NCI-H1436 treated with DMSO at 0.1 percent for 48 hours (cell line): ENCODE measurements at regions not wholly inside any gene's neighbourhood (a gene's known extent, or its start where the extent isn't known, plus 50 kb on each side); places are given as distances from the start of the nearest gene placed in this dataset.
"Not testable (repeated sequence)": the region's sequence is repeated elsewhere in the genome, so short reads cannot be mapped to it uniquely, and the experiment has no call there.

Experiments
- DNase-seq: peaks from one replicate; lab custom pipeline; 2025; lab: John Stamatoyannopoulos, UW

- no peak for DNase-seq
Observed at GRCh38 chr4:125262502-125262901, 52.3 kb upstream of the FAT4 start.

GRCh38 chr4:125262079-125262478, 52.7 kb upstream of the FAT4 start:
- DNase-seq: no peak

GRCh38 chr4:125254106-125254505, 60.6 kb upstream of the FAT4 start:
- no peak for DNase-seq

GRCh38 chr4:125244848-125245450, 69.8 kb upstream of the FAT4 start:
- DNase-seq: no peak

- DNase-seq: no peak
Observed at GRCh38 chr4:125243789-125244397, 70.9 kb upstream of the FAT4 start.

GRCh38 chr4:125235971-125236370, 78.8 kb upstream of the FAT4 start:
- DNase-seq: no peak

- no peak for DNase-seq
Observed at GRCh38 chr4:125231661-125232060, 83.1 kb upstream of the FAT4 start.

GRCh38 chr4:125229596-125230058, 85.1 kb upstream of the FAT4 start:
- DNase-seq: no peak

GRCh38 chr4:125225806-125226205, 88.9 kb upstream of the FAT4 start:
- DNase-seq: no peak

GRCh38 chr4:125200556-125200955, 114.2 kb upstream of the FAT4 start:
- DNase-seq: no peak

GRCh38 chr4:125198916-125199315, 115.8 kb upstream of the FAT4 start:
- DNase-seq: no peak

- DNase-seq: not testable (repeated sequence)
Observed at GRCh38 chr4:125191874-125192459, 122.8 kb upstream of the FAT4 start.

GRCh38 chr4:125191232-125191631, 123.5 kb upstream of the FAT4 start:
- DNase-seq: no peak

- DNase-seq: no peak
Observed at GRCh38 chr4:125187226-125188176, 127.3 kb upstream of the FAT4 start.

- DNase-seq: no peak
Observed at GRCh38 chr4:125184116-125184515, 130.6 kb upstream of the FAT4 start.

- no peak for DNase-seq
Observed at GRCh38 chr4:125181804-125182203, 133.0 kb upstream of the FAT4 start.

- no peak for DNase-seq
Observed at GRCh38 chr4:125179727-125180126, 135.0 kb upstream of the FAT4 start.

- DNase-seq: no peak
Observed at GRCh38 chr4:125169192-125169591, 145.6 kb upstream of the FAT4 start.

GRCh38 chr4:125168531-125168930, 146.2 kb upstream of the FAT4 start:
- DNase-seq: no peak

- DNase-seq: not testable (repeated sequence)
Observed at GRCh38 chr4:125166012-125166411, 148.7 kb upstream of the FAT4 start.

- DNase-seq: no peak
Observed at GRCh38 chr4:125159001-125159400, 155.8 kb upstream of the FAT4 start.

- no peak for DNase-seq
Observed at GRCh38 chr4:125155251-125155650, 159.5 kb upstream of the FAT4 start.
